Skeletal muscle tissue (tissue), 3 donors: ENCODE measurements at regions not wholly inside any gene's neighbourhood (a gene's known extent, or its start where the extent isn't known, plus 50 kb on each side); places are given as distances from the start of the nearest gene placed in this dataset.

Experiments
- H3K27ac ChIP-seq: one replicate; pipeline ENCODE4 v1.7.0; 2013; ENCODE audit warnings: mild to moderate bottlenecking, low read depth, low read length, inconsistent platforms
- H3K27me3 ChIP-seq, 3 donors: one replicate each; pipeline ENCODE4 v1.7.0; 2013; ENCODE audit warnings: low read length in 3 of 3; ENCODE audit not compliant: control insufficient read depth in 3 of 3, insufficient read depth in 3 of 3
- H3K36me3 ChIP-seq, 3 donors: one replicate each; pipeline ENCODE4 v1.7.0; 2013; ENCODE audit warnings: low read length in 3 of 3; ENCODE audit not compliant: control insufficient read depth in 3 of 3, insufficient read depth in 3 of 3
- H3K4me1 ChIP-seq, 3 donors: one replicate each; pipeline ENCODE4 v1.7.0; 2013; ENCODE audit warnings: low read length in 3 of 3, mild to moderate bottlenecking in 3 of 3; ENCODE audit not compliant: control insufficient read depth in 3 of 3, insufficient read depth in 3 of 3
- H3K4me3 ChIP-seq, 3 donors: one replicate each; pipeline ENCODE4 v1.7.0; 2013; ENCODE audit warnings: low read length in 3 of 3
- H3K9ac ChIP-seq, 3 donors: one replicate each; pipeline ENCODE4 v1.7.0; 2013; ENCODE audit warnings: low read length in 3 of 3, mild to moderate bottlenecking in 3 of 3, moderate library complexity in 2 of 3, low read depth in 1 of 3
- H3K9me3 ChIP-seq, 3 donors: one replicate each; pipeline ENCODE4 v1.7.0; 2013; ENCODE audit warnings: low read length in 3 of 3; ENCODE audit not compliant: control insufficient read depth in 3 of 3
- donor health status: Osteomylitis.

DNA sequence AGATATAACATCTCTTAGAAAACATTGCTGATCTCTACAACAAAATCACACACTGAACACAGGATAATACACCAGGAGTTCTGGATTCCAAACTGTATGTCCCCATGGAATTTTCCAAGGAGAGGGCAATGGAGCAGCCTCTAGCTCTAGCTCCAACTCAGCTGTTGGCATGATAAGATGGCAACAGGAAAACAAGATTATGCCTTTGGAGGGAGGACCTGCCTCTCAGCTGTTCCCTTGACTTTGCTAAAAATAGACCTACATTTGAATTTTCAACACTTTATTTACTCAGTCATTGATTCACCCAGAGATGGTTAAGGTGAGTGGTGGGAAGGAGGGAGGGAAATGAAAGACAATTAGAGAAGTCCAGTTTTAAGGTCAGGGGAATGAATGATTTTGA, 246.7 kb downstream of the ALDH8A1 start:
- no peaks in the 10 kb centered on the region for H3K9me3 ChIP-seq
- H3K4me3 ChIP-seq, result no peak overlapping the region
- no peaks in the 10 kb centered on the region for H3K36me3 ChIP-seq
- H3K4me1 ChIP-seq, result peaks cover 0 to 4% (median 0%) of the 10 kb centered on the region in 3 donors
- no peak overlapping the region for H3K9ac ChIP-seq
- no peak overlapping the region for H3K27ac ChIP-seq
- H3K27me3 ChIP-seq, result no peaks in the 10 kb centered on the region

DNA sequence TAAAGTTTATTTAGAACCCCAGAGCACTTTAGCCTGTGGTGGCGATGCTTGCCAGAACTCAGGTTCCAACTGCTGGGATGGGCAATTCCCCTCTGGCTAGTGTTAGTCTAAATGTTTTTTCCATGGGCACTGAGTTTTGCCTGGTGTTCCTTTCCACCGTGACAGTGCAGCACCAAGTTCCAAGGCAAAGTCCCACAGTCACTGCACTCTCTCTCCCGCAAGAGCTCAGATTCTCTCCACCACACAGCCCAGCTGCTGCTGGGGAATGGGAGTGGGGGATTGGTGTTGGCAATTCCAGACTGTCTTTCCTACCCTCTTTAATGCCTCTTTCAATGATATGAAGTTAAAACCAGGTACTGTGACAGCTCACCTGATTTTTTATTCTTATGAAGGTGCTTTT, 247.6 kb downstream of the ALDH8A1 start:
- Histone ChIP-seq H3K27me3 (no peaks in the 10 kb centered on the region), H3K27ac (no peak overlapping the region), H3K4me1 (peaks cover 0 to 4% (median 0%) of the 10 kb centered on the region in 3 donors), H3K9me3 (no peaks in the 10 kb centered on the region), H3K36me3 (no peaks in the 10 kb centered on the region), H3K4me3 (no peak overlapping the region), H3K9ac (no peak overlapping the region)

DNA sequence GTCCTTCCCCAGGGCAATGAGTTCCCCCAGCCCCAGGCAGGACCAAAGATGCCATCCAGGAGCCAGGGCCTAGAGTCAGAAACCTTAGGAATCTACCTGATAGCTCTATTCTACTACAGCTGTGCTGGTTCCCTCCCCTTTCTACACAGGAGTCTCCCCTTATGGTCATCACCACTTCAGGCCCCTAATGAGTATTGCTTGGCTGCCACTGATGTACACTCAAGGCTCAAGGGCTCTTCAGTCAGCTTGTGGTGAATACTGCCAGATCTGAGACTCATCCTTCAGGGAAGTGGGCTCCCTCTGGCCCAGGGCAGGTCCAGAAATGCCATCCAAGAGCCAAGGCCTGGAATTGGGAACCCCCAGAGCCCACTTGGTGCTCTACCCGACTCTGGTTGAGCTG, 248.6 kb downstream of the ALDH8A1 start:
- H3K9me3 ChIP-seq, result no peaks in the 10 kb centered on the region
- H3K4me3 ChIP-seq, result no peak overlapping the region
- H3K27ac ChIP-seq, result no peak overlapping the region
- no peaks in the 10 kb centered on the region for H3K27me3 ChIP-seq
- peaks cover 0 to 4% (median 0%) of the 10 kb centered on the region in 3 donors for H3K4me1 ChIP-seq
- no peaks in the 10 kb centered on the region for H3K36me3 ChIP-seq
- H3K9ac ChIP-seq, result no peak overlapping the region

DNA sequence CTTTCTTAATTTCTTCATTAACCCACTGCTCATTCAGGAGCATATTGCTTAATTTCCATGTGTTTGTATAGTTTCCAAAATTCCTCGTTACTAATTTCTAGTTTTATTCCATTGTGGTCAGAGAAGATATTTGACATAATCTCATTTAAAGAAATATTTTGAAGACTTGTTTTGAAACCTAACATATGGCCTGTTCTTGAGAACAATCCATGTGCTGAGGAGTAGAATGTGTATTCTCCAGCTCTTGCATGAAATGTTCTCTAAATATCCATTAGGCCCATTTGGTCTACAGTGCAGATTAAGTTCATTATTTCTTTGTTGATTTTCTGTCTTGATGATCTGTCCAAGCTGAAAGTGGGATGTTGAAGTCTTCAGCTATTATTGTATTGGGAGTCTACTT, 251.7 kb downstream of the ALDH8A1 start:
- Histone ChIP-seq H3K27ac (no peak overlapping the region), H3K9ac (no peak overlapping the region), H3K9me3 (no peaks in the 10 kb centered on the region), H3K4me3 (no peak overlapping the region), H3K36me3 (no peaks in the 10 kb centered on the region), H3K4me1 (peaks cover 0 to 3% (median 0%) of the 10 kb centered on the region in 3 donors), H3K27me3 (no peaks in the 10 kb centered on the region)

DNA sequence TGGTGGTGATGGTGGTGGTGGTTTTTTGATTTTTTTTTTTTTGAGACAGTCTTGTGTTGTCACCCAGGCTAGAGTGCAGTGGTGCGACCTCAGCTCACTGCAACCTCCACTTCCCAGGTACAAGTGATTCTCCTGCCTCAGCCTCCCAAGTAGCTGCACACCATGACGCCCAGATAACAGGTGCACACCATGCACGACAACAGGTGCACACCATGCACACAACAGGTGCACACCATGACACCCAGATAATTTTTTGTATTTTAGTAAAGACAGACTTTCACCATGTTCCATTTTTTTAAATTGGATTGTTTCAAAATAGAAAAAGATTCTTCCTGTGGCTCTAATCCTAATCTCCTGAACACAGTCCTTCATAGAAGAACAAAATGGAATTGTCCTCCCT, 257.9 kb downstream of the ALDH8A1 start:
- H3K4me3 ChIP-seq, result no peak overlapping the region
- H3K9me3 ChIP-seq, result no peaks in the 10 kb centered on the region
- peaks cover 8 to 14% (median 12%) of the 10 kb centered on the region in 3 donors for H3K4me1 ChIP-seq
- no peaks in the 10 kb centered on the region for H3K27me3 ChIP-seq
- H3K9ac ChIP-seq, result no peak overlapping the region
- no peak overlapping the region for H3K27ac ChIP-seq
- no peaks in the 10 kb centered on the region for H3K36me3 ChIP-seq

DNA sequence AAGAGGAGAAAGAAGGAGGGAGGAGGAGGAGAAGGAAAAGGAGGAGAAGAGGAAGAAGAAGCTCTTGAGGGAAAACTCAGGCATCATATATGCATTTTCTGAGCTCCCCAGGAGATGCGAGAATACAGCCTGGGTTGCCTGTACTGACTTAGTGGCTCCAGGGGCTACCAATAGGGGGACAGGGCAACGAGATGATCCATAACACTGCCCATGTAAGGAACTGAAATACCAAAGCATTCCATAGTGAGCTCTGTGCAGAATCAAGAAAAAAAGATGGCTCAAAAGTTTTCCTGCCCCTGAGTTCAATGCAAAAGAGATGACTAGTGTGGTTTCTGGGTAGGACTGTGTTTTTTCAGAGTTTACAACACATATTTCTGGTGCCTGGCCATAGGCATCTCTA, 258.7 kb downstream of the ALDH8A1 start:
- Histone ChIP-seq H3K4me3 (no peak overlapping the region), H3K36me3 (no peaks in the 10 kb centered on the region), H3K9me3 (no peaks in the 10 kb centered on the region), H3K27ac (no peak overlapping the region), H3K4me1 (peaks cover 8 to 14% (median 12%) of the 10 kb centered on the region in 3 donors), H3K27me3 (no peaks in the 10 kb centered on the region), H3K9ac (no peak overlapping the region)

DNA sequence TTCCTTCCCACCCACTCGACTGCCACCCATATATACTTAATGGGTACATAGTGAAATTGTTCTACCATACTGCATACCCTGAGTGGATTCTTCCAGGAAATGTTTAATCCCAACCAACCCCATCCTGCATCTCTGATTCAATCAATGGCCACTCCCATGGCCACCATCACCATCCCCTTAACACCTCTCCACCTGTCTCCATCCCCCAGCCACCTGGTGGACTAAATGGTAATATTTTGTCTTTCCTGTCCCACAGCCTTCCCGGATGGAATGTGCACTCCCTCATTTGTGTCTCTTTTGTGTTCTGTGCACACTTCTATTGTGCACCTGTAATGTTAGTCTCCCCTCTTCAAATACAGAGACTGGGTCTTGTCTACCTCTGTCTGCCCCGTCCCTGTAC, 259.9 kb downstream of the ALDH8A1 start:
- no peak overlapping the region for H3K9ac ChIP-seq
- H3K27me3 ChIP-seq, result no peaks in the 10 kb centered on the region
- H3K36me3 ChIP-seq, result no peaks in the 10 kb centered on the region
- H3K4me1 ChIP-seq, result peaks cover 8 to 14% (median 12%) of the 10 kb centered on the region in 3 donors
- H3K9me3 ChIP-seq, result no peaks in the 10 kb centered on the region
- H3K27ac ChIP-seq, result no peak overlapping the region
- no peak overlapping the region for H3K4me3 ChIP-seq

DNA sequence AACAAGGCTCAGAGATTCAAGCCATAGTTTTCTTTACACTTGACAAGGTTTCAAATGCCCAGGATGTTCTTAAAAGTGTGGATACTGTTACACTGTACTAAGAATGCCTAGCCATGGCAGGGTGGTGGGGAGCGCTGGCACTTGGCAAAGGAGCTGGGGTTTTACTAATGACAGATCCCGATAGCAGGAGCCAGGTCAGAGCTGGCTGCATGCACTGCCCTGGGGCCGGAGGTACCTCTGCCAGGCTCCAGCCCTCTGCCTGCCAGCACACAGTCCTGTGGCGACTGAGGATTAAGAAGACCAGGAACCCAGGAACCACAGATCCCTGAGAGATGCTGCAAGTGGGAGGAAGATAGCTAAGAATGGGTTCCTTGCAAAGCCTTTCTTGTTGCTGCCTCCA, 260.3 kb downstream of the ALDH8A1 start:
- H3K27me3 ChIP-seq, result no peaks in the 10 kb centered on the region
- peaks cover 8 to 14% (median 12%) of the 10 kb centered on the region in 3 donors for H3K4me1 ChIP-seq
- H3K36me3 ChIP-seq, result no peaks in the 10 kb centered on the region
- H3K4me3 ChIP-seq, result no peak overlapping the region
- no peaks in the 10 kb centered on the region for H3K9me3 ChIP-seq
- H3K9ac ChIP-seq, result peak overlapping the region in 1 of 3 donors; percentile 41
- peak overlapping the region; percentile 54 for H3K27ac ChIP-seq

DNA sequence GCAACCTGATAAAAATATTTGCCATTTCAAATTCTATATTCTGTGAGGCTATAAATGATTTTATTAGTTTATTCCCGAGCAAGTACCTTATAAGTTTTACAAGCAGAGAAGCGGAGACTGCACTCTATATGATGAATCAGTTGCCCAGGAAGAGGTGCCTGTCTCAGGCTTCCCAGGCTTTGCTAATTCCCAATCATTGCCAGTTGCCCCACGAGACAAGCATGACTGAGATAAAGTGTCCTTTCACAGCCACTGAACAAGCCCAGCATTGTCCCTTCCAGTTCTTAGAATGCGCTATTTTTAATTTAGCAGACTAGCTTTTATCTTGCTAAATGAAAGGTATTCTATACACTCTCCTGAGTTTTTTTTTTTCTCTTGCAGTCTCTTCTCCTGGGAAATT, 260.7 kb downstream of the ALDH8A1 start:
- peaks cover 8 to 14% (median 12%) of the 10 kb centered on the region in 3 donors for H3K4me1 ChIP-seq
- no peaks in the 10 kb centered on the region for H3K36me3 ChIP-seq
- H3K9me3 ChIP-seq, result no peaks in the 10 kb centered on the region
- H3K9ac ChIP-seq, result peak overlapping the region in 1 of 3 donors; percentile 41
- no peak overlapping the region for H3K4me3 ChIP-seq
- peak overlapping the region; percentile 54 for H3K27ac ChIP-seq
- no peaks in the 10 kb centered on the region for H3K27me3 ChIP-seq

DNA sequence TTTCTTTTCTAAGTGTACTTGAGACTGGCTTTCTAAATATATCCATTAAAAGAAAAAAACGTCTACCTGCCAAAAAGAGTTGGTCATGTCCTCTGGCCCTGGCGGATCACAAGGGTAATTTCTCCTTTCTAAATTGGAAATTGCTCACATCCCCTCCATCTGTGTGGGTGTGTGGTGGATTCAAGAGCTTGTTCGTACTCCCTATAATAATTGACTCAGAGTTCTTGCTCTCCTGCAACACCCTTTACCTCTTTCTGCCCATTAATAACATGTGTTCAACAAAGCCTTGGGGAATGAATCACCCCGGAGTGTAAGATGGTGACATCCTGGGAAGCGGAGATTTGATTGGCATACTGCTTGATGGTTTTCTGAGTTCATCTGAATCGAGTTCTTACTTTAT, 263.8 kb downstream of the ALDH8A1 start:
- Histone ChIP-seq H3K4me3 (no peak overlapping the region), H3K9ac (no peak overlapping the region), H3K27ac (no peak overlapping the region), H3K27me3 (no peaks in the 10 kb centered on the region), H3K4me1 (peaks cover 8 to 14% (median 12%) of the 10 kb centered on the region in 3 donors), H3K36me3 (no peaks in the 10 kb centered on the region), H3K9me3 (no peaks in the 10 kb centered on the region)

DNA sequence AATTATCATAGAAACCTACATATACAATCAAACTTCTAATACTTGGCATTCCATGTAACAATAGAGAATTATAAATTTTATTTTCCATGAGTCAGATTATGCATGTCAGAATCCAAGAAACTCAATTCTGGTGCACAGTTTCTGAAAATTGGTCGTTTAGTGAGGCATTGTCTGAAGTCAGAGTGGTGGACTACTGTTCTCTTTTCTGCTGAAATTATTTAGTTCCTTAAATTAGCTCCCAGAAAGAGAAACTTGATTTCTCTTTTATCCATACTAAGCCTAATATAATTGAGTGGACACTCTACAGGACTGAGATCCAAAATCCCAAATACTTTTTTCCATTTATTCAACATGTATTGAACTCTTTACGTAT, 265.5 kb downstream of the ALDH8A1 start:
- no peaks in the 10 kb centered on the region for H3K9me3 ChIP-seq
- H3K36me3 ChIP-seq, result no peaks in the 10 kb centered on the region
- no peak overlapping the region for H3K4me3 ChIP-seq
- peaks cover under 1 to 5% (median 2%) of the 10 kb centered on the region in 3 donors for H3K4me1 ChIP-seq
- H3K9ac ChIP-seq, result no peak overlapping the region
- no peak overlapping the region for H3K27ac ChIP-seq
- H3K27me3 ChIP-seq, result no peaks in the 10 kb centered on the region
